Activated CD4-positive, CD25-positive, alpha-beta regulatory T cell treated with anti-CD3 and anti-CD28 coated beads, Interleukin-2, amount 50 U/mL, for 16 hours (primary cell): ENCODE measurements at regions not wholly inside any gene's neighbourhood (a gene's known extent, or its start where the extent isn't known, plus 50 kb on each side); places are given as distances from the start of the nearest gene placed in this dataset.

Source experiments
- DNase-seq: peaks from one replicate; pipeline ENCODE4 v3.0.0-alpha.2; 2020; ENCODE audit warnings: low read depth, low spot score

GRCh38 chr6:113634352-113635163 is 222.6 kb upstream of the MARCKS start:
- no peak for DNase-seq

- DNase-seq: no peak
Measured at GRCh38 chr6:113635222-113635986, 221.7 kb upstream of the MARCKS start.

DNA sequence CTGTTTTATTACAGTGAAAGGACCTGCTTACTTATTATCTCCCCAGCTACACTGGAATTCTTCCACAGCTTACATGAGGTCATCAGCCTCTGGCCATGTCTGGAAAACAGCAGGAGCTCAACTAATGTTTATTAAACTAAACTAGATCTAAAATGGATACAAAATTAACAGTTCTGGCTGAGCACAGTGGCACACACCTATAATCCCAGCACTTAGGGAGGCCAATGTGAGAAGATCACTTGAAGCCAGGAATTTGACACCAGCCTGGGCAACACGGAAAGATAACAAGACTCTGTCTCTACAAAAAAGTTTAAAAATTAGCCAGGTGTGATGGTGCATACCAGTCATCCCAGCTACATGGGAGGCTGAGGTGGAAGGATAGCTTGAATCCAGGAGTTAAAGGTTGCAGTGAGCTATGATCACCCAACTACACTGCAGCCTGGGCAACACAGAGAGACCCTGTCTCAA is 220.8 kb upstream of the MARCKS start:
- no peak for DNase-seq

DNA sequence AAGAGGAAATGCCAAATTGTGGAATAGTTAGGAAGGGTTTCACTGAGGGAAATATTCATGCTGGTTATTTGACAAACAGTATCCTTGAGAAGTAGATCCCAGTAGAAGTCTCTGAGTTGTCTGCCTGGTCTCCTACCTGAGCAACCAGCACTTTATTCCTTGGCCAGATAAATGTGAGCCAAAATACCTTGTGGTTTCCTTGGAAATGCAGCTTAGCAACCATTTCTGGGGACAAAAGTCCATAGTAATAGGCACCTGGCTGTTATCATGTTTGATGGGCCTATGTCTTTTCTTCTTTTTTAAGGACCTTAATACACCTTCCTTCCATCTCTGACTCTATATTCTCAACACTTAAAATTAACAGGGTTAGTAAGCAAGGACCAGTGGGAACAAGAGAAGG is 217.1 kb upstream of the MARCKS start:
- DNase-seq: no peak

DNA sequence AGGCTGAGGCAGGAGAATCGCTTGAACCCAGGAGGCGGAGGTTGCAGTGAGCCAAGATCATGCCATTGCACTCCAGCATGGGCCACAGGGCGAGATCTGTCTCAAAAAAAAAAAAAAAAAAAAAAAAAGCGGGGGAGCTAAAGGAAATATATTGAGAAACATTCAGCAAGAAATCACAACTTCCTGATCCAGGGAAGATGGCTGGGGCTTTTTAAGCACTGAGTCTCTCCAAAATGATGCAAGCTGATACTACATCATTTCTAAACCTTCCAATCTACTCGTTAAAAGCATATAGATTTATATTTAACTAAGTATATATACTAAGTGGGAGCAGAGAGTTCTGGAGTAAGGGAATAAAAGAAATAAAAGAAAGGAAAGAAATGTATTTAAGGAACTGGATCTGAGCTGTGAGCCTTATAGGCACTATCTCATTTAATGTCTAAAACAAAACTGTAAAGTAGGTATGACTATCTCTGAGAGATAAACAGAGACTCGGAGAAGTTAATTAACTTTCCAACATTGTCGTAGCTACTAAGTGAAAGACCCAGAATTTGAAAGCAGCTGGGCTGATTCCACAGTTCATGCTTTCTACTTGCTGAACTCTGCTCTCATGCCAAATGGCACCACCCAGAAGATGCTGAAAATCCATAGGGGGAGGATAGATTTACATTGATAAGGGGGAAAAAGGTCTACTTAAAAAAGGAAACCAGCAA is 215.0 kb upstream of the MARCKS start:
- no peak for DNase-seq

- DNase-seq: no peak
Measured at GRCh38 chr6:113642714-113643406, 214.3 kb upstream of the MARCKS start.

- DNase-seq: no peak
Measured at GRCh38 chr6:113643407-113643770, 213.8 kb upstream of the MARCKS start.

DNA sequence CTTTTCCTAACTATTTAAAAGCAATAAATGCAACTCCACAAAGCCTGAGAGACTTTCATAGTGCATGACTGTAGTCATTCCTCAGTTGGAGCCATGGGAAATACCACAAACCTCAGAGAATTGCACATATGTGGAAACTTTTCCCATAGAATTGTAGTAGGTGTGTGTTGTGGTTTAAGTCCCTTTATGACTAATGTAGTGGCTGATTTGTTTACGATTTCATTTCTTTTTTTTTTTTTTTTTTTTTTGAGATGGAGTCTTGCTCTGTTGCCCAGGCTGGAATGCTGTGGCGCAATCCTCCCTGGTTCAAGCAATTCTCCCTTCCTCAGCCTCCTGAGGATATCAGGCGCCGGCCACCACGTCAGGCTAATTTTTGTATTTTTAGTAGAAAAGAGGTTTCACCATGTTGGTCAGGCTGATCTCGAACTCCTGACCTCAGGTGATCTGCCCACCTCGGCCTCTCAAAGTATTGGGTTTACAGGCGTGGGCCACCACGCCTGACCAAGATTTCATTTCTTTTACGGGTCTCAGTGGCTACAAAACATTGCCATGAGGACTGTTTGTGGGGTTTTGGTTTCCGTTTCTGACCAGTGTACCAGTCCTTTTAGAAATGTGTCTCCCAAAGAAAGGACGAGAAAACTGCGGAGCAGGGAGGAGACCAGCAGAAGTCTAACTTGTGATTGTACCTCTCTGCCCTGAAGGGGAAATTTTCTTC is 212.1 kb upstream of the MARCKS start:
- DNase-seq: no peak

DNA sequence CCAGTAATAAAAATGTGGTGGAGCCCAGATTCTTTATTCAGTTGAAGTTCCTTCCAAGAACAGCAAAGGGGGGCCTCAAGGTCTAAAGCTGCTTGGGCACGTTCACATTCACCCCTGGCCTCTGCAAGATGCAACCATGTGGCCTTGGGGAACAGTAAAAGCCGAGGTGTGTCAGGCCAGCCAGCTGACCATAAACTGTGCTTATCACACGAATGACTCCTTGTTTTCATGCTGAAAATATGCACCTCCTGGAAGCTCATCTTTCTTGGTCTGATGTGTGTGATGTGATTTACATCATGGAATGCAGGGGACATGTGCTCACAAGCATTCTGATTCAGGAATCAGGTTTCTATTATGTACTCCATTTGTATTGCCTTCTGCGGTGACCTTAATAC is 211.6 kb upstream of the MARCKS start:
- no peak for DNase-seq

GRCh38 chr6:113645986-113646385 is 211.2 kb upstream of the MARCKS start:
- DNase-seq: no peak

GRCh38 chr6:113646701-113647100 is 210.4 kb upstream of the MARCKS start:
- no peak for DNase-seq

DNA sequence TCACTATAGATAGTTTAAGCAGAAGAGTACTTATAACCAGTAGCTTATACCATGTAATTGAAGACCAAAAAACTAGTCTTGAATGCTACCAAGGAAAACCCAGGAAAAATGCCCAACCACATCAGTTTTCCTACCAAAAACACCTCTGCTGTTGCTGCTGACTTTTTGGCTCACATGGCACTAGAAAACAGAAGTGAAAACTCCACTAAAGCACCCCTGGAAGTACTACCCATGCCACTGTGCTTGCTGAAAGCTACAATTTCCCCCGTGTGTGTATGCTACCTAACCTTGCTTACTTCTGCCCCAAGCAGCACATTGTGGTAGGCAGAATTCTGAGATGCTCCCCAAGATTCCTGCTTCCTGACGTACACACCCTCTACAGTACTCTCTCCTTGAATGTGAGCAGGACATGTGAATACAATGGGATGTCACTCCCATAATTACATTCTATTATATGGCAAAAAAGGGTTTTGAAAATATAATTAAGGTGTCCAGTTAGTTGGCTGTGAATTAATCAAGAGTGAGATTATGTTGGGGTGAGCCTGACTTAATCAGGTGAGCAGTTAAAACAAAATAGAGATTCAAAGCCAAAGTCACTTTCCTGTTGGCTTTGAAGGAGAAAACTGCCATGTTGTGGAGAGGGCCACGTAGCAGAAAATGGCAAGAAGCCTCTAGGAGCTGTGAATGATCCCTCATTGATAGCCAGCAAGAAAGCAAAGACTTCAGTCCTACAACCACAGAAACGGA is 209.8 kb upstream of the MARCKS start:
- no peak for DNase-seq

GRCh38 chr6:113648698-113649097 is 208.4 kb upstream of the MARCKS start:
- no peak for DNase-seq

DNA sequence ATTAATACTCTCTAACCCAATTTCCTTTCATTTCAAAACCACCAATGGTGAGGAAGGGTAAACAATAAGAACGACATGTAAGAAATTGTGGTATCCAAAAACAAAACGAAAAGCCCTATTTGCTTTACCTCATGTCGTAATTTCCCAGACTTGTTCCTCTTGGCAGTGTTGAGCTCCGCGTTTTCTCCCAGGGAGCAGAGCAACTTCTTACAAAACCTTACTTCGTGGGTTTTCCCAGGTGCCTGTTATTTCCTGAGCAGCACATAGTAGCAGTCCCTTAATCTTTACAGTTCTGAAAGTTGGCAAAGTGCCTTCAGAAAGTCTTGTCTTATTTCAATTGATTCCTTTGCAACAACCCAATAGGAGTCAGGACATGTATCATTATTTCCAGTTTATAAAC is 207.9 kb upstream of the MARCKS start:
- no peak for DNase-seq

DNA sequence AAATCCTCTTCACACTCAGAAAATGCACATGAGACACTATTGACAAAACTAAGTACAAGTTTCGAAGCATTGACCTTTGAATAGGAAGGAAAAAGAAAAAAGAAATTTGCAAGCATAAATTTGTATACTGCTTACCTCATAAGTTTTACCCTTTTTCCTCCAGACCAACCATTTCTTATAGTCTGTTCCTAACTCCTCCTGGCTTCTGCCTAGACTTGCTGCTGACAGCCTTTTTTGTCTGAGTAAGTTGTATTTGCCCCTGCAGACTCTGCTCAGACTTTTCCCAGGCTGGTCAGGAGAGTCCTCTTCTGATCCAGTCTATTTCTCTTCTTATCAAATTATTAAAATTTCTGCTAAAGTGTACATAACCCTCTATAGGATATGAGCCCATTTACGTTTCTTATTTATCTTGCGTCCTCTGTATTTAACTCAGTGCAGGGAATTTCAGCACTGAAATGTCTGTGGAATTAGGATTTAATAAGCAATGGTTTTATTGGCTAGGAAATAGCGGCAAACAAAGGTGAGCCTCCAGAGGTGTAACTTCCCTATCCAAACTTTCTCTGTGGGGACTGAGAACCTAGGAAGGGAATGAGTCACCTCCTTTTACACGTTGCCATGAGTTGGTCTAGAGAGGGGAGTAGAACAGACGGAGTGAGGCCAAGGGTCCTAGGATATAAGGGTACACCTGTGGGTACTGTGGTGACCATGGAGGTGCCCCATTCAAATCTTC is 207.1 kb upstream of the MARCKS start:
- DNase-seq: no peak

- no peak for DNase-seq
Measured at GRCh38 chr6:113650610-113650979, 206.6 kb upstream of the MARCKS start.

GRCh38 chr6:113651120-113651519 is 206.0 kb upstream of the MARCKS start:
- no peak for DNase-seq

- no peak for DNase-seq
Measured at GRCh38 chr6:113651920-113652319, 205.2 kb upstream of the MARCKS start.

DNA sequence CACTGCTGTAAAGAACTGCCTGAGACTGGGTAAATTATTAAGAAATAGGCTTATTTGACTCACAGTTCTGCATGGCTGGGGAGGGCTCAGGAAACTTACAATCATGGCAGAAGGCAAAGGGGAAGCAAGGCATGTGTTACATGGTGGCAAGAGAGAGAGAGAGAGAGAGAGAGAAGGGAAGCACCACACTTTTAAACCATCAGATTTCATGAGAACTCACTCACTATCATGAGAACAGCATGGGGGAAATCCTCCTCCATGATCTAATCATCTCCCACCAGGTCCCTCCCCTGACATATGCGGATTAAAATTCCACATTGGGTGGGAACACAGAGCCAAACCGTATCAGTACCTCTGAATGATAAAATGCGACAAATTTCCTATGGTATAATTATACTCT is 203.9 kb upstream of the MARCKS start:
- DNase-seq: no peak

- no peak for DNase-seq
Measured at GRCh38 chr6:113654396-113654795, 202.7 kb upstream of the MARCKS start.
